Duodenal mucosa (tissue), 2 donors: ENCODE measurements at regions not wholly inside any gene's neighbourhood (a gene's known extent, or its start where the extent isn't known, plus 50 kb on each side); places are given as distances from the start of the nearest gene placed in this dataset.

Experiments
- H3K27ac ChIP-seq: one replicate; pipeline ENCODE4 v1.7.0; 2013; ENCODE audit warnings: low read depth, low read length
- H3K27me3 ChIP-seq, 2 donors: one replicate each; pipeline ENCODE4 v1.7.0; 2013; ENCODE audit warnings: low read length in 2 of 2, control low read depth in 1 of 2; ENCODE audit not compliant: insufficient read depth in 2 of 2, control insufficient read depth in 1 of 2
- H3K36me3 ChIP-seq, 2 donors: one replicate each; pipeline ENCODE4 v1.7.0; 2013; ENCODE audit warnings: low read length in 2 of 2, control low read depth in 1 of 2; ENCODE audit not compliant: insufficient read depth in 2 of 2, control insufficient read depth in 1 of 2
- H3K4me1 ChIP-seq, 2 donors: one replicate each; pipeline ENCODE4 v1.7.0; 2013; ENCODE audit warnings: low read length in 2 of 2, control low read depth in 1 of 2; ENCODE audit not compliant: insufficient read depth in 2 of 2, control insufficient read depth in 1 of 2
- H3K4me3 ChIP-seq, 2 donors: one replicate each; pipeline ENCODE4 v1.7.0; 2013; ENCODE audit warnings: low read length in 2 of 2, low read depth in 1 of 2
- H3K9ac ChIP-seq, 2 donors: one replicate each; pipeline ENCODE4 v1.7.0; 2013; ENCODE audit warnings: low read length in 2 of 2, low read depth in 1 of 2
- H3K9me3 ChIP-seq, 2 donors: one replicate each; pipeline ENCODE4 v1.7.0; 2013; ENCODE audit warnings: low read length in 2 of 2, control low read depth in 1 of 2; ENCODE audit not compliant: control insufficient read depth in 1 of 2

- no peaks in the 10 kb centered on the region for H3K27me3 ChIP-seq
- H3K9me3 ChIP-seq, result no peaks in the 10 kb centered on the region
- no peaks in the 10 kb centered on the region for H3K36me3 ChIP-seq
- no peak overlapping the region for H3K27ac ChIP-seq
- no peak overlapping the region for H3K4me3 ChIP-seq
- H3K9ac ChIP-seq, result no peak overlapping the region
- no peaks in the 10 kb centered on the region for H3K4me1 ChIP-seq
Measured at GRCh38 chr11:28939381-28939780, 831.2 kb downstream of the METTL15 start.

DNA sequence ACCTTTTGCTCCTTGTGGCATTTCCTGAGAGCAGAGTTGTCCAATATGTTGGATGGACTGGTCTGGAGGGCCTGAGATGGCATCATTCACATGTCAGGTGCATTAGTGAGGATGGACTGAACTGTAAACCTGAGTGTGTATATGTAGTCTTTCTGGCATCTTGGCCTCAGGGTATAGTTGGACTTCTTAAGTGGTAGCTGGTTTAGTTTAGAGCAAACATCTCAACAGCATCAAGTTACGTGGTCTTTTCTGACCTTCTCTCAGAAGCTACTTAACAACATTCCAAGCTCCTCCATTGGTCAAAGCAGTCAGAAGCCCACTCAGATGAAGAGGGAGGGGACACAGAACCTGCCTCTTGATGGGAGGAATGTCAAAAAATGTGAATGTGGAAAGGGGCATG is 829.9 kb downstream of the METTL15 start:
- H3K9ac ChIP-seq, result no peak overlapping the region
- no peak overlapping the region for H3K27ac ChIP-seq
- H3K9me3 ChIP-seq, result no peaks in the 10 kb centered on the region
- no peak overlapping the region for H3K4me3 ChIP-seq
- no peaks in the 10 kb centered on the region for H3K27me3 ChIP-seq
- H3K36me3 ChIP-seq, result no peaks in the 10 kb centered on the region
- no peaks in the 10 kb centered on the region for H3K4me1 ChIP-seq

DNA sequence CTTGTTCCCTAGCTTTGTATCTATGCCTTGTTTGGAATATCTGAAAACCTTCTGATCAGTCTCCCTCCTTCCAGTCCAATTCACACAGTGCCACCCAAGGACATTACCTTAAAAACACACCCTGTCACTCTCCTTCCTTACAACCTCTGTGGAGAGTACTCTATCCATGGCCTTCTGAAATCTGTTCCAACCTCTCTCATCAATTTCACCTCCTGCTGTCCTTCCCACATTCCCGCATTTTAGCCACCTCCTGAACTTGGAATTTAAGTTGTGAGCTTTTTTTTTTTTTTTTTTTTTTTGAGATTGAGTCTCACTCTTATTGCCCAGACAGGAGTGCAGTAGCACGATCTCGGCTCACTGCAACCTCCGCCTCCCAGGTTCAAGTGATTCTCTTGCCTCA is 824.8 kb downstream of the METTL15 start:
- Histone ChIP-seq H3K27me3 (no peaks in the 10 kb centered on the region), H3K36me3 (no peaks in the 10 kb centered on the region), H3K4me1 (no peaks in the 10 kb centered on the region), H3K9ac (no peak overlapping the region), H3K27ac (no peak overlapping the region), H3K9me3 (no peaks in the 10 kb centered on the region), H3K4me3 (no peak overlapping the region)

DNA sequence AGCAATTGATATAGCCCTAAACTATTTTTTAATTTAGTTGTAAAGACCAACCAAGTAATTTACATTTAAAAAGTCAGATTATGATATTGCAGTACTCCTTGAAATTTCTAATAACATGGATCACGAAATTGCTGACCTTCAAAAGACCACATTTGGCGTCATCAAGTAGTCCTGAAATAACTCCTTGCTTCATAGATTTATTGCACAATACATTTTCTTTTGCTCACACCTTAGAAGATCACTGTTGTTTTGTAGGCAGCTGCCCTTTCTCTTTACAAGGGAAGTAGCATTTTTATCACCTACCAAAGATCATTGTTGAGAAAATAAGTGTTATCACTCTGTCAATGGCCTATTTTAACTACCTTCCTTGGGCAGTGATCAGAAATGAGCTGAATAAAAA is 815.8 kb downstream of the METTL15 start:
- H3K9ac ChIP-seq, result no peak overlapping the region
- H3K36me3 ChIP-seq, result no peaks in the 10 kb centered on the region
- no peaks in the 10 kb centered on the region for H3K9me3 ChIP-seq
- H3K27me3 ChIP-seq, result no peaks in the 10 kb centered on the region
- H3K4me3 ChIP-seq, result no peak overlapping the region
- H3K4me1 ChIP-seq, result no peaks in the 10 kb centered on the region
- H3K27ac ChIP-seq, result no peak overlapping the region

GRCh38 chr11:28922386-28922981 is 814.3 kb downstream of the METTL15 start:
- Histone ChIP-seq H3K36me3 (no peaks in the 10 kb centered on the region), H3K9me3 (no peaks in the 10 kb centered on the region), H3K27me3 (no peaks in the 10 kb centered on the region), H3K4me1 (no peaks in the 10 kb centered on the region), H3K4me3 (no peak overlapping the region), H3K27ac (no peak overlapping the region), H3K9ac (no peak overlapping the region)

GRCh38 chr11:28919194-28919593 is 811.0 kb downstream of the METTL15 start:
- Histone ChIP-seq H3K27ac (no peak overlapping the region), H3K9ac (no peak overlapping the region), H3K4me3 (no peak overlapping the region), H3K4me1 (no peaks in the 10 kb centered on the region), H3K36me3 (no peaks in the 10 kb centered on the region), H3K27me3 (no peaks in the 10 kb centered on the region), H3K9me3 (no peaks in the 10 kb centered on the region)

GRCh38 chr11:28913883-28914282 is 805.7 kb downstream of the METTL15 start:
- Histone ChIP-seq H3K27ac (no peak overlapping the region), H3K4me3 (no peak overlapping the region), H3K4me1 (no peaks in the 10 kb centered on the region), H3K27me3 (no peaks in the 10 kb centered on the region), H3K36me3 (no peaks in the 10 kb centered on the region), H3K9ac (no peak overlapping the region), H3K9me3 (no peaks in the 10 kb centered on the region)

- Histone ChIP-seq H3K27me3 (no peaks in the 10 kb centered on the region), H3K4me1 (no peaks in the 10 kb centered on the region), H3K36me3 (no peaks in the 10 kb centered on the region), H3K27ac (no peak overlapping the region), H3K9ac (no peak overlapping the region), H3K9me3 (no peaks in the 10 kb centered on the region), H3K4me3 (no peak overlapping the region)
Measured at GRCh38 chr11:28911829-28912228, 803.6 kb downstream of the METTL15 start.

DNA sequence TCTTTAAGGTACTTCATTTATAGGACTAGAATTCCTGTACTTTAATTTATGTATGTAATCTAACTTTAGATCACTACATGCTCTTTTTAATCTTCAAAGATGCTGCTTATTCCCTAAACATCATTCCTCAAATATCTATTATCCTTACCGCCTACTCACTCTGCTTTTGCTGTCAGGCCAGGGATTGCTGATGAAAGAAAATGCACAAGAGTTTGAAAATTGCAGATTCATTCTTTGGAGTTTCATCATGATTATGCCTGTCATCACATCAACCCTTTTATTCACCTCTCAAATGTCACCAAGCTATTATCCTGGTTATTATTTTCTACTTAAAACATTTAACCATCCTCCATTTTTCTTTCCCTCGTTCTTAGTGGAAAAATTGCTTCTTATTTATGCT is 802.7 kb downstream of the METTL15 start:
- Histone ChIP-seq H3K4me3 (no peak overlapping the region), H3K27ac (no peak overlapping the region), H3K9me3 (no peaks in the 10 kb centered on the region), H3K4me1 (no peaks in the 10 kb centered on the region), H3K36me3 (no peaks in the 10 kb centered on the region), H3K27me3 (no peaks in the 10 kb centered on the region), H3K9ac (no peak overlapping the region)

DNA sequence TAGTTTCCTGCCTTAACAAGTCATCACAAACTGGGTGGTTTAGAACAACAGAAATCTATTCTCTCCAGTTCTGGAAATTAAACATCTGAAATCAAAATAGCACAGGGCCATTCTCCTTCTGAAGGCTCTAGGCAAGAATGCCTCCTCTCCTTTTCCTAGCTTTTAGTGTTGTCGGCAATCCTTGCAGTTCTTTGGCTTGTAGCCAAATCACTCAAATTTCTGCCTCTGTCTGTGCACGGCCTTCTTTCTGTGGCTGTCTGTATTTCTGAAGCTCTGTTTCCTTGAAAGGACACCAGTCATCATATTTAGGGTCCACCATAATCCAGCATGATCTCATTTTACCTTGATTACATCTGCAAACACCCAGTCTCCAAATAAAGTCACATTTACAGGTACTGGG is 795.5 kb downstream of the METTL15 start:
- Histone ChIP-seq H3K27me3 (no peaks in the 10 kb centered on the region), H3K27ac (no peak overlapping the region), H3K4me3 (no peak overlapping the region), H3K4me1 (no peaks in the 10 kb centered on the region), H3K9ac (no peak overlapping the region), H3K36me3 (no peaks in the 10 kb centered on the region), H3K9me3 (no peaks in the 10 kb centered on the region)

DNA sequence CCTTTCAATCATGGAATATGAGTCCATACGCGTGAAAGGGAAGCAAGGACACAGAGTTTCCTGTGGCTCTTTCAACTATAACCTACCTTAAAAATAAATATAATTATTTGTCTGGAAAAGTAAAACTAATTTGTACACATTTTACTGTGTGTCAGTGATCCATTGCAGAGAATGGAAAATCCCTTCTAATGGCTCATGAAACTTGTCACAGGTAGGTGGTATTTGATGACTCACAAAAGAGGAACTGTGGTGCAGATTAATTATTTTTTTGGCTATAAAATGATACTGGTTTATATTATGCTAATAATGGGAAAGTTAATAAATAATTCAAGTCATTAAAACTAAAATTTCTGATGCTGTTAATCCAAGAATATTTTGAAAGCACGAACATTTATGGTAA is 792.2 kb downstream of the METTL15 start:
- Histone ChIP-seq H3K4me3 (no peak overlapping the region), H3K4me1 (no peaks in the 10 kb centered on the region), H3K9ac (no peak overlapping the region), H3K36me3 (no peaks in the 10 kb centered on the region), H3K27ac (no peak overlapping the region), H3K9me3 (no peaks in the 10 kb centered on the region), H3K27me3 (no peaks in the 10 kb centered on the region)
